ENCODE measurements at regions not wholly inside any gene's neighbourhood (a gene's known extent, or its start where the extent isn't known, plus 50 kb on each side); places are given as distances from the start of the nearest gene placed in this dataset.

DNA sequence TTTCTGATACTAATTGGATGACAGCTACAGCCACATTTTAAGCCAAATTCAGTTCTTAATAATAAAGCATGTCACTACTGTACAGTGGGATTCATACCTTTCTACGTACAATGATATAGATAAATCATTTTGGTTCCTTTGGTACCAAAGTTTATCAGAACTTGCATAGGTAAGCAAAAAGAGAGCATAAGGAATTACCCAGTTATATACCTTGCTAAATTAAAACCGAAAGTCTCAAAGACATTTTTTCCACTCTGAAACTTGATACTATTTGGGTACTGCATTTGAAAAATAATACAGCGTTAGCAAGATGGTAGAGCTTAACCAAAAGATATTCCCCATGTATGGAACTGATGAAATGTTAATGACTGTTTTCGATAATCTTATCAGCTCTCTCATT, 400.9 kb upstream of the ADGRL3 start:
- no peak overlapping the region for H3K27ac ChIP-seq (ENCODE audit: insufficient read depth, low read depth, low read length)
- ChIA-PET POLR2A (no interaction called here), CTCF (no interaction called here)
- DNase-seq (ENCODE audit: low read depth, low spot score) = no peak
- H4K20me1 ChIP-seq (replicated peaks; ENCODE audit: control insufficient read depth, extremely low read depth, insufficient read depth, low read length) = no peaks in the 10 kb centered on the region
- no TSS peak for BruUV-seq (replicated peaks)
- H2AFZ ChIP-seq (ENCODE audit: low read depth, low read length) = no peak overlapping the region
- no peaks in the 10 kb centered on the region for H3K79me2 ChIP-seq (ENCODE audit: control insufficient read depth, insufficient read depth, low read length)
- H3K9me3 ChIP-seq (replicated peaks; ENCODE audit: control insufficient read depth, insufficient read depth, low read length) = no peaks in the 10 kb centered on the region
- intact Hi-C loops (cut with micrococcal nuclease) = no loop called here
- no peaks in the 10 kb centered on the region for H3K4me1 ChIP-seq (ENCODE audit: control insufficient read depth, extremely low read depth, insufficient read depth, low read length)
- dilution Hi-C loops (cut with MboI; ENCODE audit: extremely low pct_ligation_motif_present, low sequenced_read_pairs) = no loop called here
- no peak overlapping the region for H3K4me2 ChIP-seq (ENCODE audit: insufficient read depth, low read length)
- H3K36me3 ChIP-seq (ENCODE audit: control insufficient read depth in 2 of 2, extremely low read depth in 1 of 2, insufficient read depth in 2 of 2, low read length in 2 of 2) = no peaks in the 10 kb centered on the region
- H3K27me3 ChIP-seq (ENCODE audit: control insufficient read depth in 2 of 2, insufficient read depth in 2 of 2, low read length in 2 of 2) = no peaks in the 10 kb centered on the region
- TF ChIP-seq FOS (IDR thresholded peaks at IDR 0.05; ENCODE audit: borderline replicate concordance, insufficient read depth, low read length) (no peak), EZH2 (IDR thresholded peaks at IDR 0.05; ENCODE audit: borderline replicate concordance, low read depth, low read length, severe bottlenecking) (no peak), POLR2AphosphoS5 (IDR thresholded peaks at IDR 0.05; ENCODE audit: insufficient read depth, low read depth, low read length) (no peak), CTCF (IDR thresholded peaks at IDR 0.05; ENCODE audit: extremely low read depth in 1 of 2, insufficient read depth in 1 of 2, low read depth in 1 of 2, low read length in 2 of 2) (no peak), MAX (IDR thresholded peaks at IDR 0.05; ENCODE audit: insufficient read depth, insufficient read length) (no peak), MYC (IDR thresholded peaks at IDR 0.05; ENCODE audit: low read depth, low read length) (no peak), POLR2A (IDR thresholded peaks at IDR 0.05; ENCODE audit: low read depth, low read length) (no peak), JUN (IDR thresholded peaks at IDR 0.05; ENCODE audit: borderline replicate concordance, insufficient read depth, insufficient read length, low read depth) (no peak)
- FAIRE-seq = no peak
- no peak overlapping the region for H3K4me3 ChIP-seq (replicated peaks in 1 of 3; ENCODE audit: insufficient read depth in 1 of 3, low read depth in 1 of 3, low read length in 3 of 3)
- H3K9me1 ChIP-seq (replicated peaks; ENCODE audit: control insufficient read depth, extremely low read depth, insufficient read depth, low read length) = no peaks in the 10 kb centered on the region
- H3K9ac ChIP-seq (replicated peaks; ENCODE audit: extremely low read depth, insufficient read depth, low read length) = no peak overlapping the region
